Activated T-helper 1 cell treated with anti-CD3 and anti-CD28 coated beads, Interleukin-2, amount 50 U/mL, for 16 hours (primary cell): ENCODE measurements at regions not wholly inside any gene's neighbourhood (a gene's known extent, or its start where the extent isn't known, plus 50 kb on each side); places are given as distances from the start of the nearest gene placed in this dataset.

Experiments
- DNase-seq, 2 donors: peaks; one replicate each; pipeline ENCODE4 v3.0.0-alpha.2; 2020; ENCODE audit warnings: low read depth in 1 of 2, low spot score in 1 of 2

- DNase-seq = no peak
Measured at GRCh38 chr12:127657036-127657435, 609.9 kb upstream of the TMEM132C start.

GRCh38 chr12:127660961-127661360 lies 606.0 kb upstream of the TMEM132C start:
- DNase-seq = no peak

GRCh38 chr12:127663716-127664115 lies 603.3 kb upstream of the TMEM132C start:
- DNase-seq = no peak

GRCh38 chr12:127664901-127665300 lies 602.1 kb upstream of the TMEM132C start:
- no peak for DNase-seq

- no peak for DNase-seq
Measured at GRCh38 chr12:127667131-127667685, 599.8 kb upstream of the TMEM132C start.

- DNase-seq = no peak
Measured at GRCh38 chr12:127670294-127670693, 596.7 kb upstream of the TMEM132C start.

GRCh38 chr12:127670796-127671195 lies 596.2 kb upstream of the TMEM132C start:
- DNase-seq = no peak

GRCh38 chr12:127675936-127676335 lies 591.0 kb upstream of the TMEM132C start:
- DNase-seq = no peak

GRCh38 chr12:127677537-127678131 lies 589.3 kb upstream of the TMEM132C start:
- DNase-seq = no peak

GRCh38 chr12:127678945-127679344 lies 588.0 kb upstream of the TMEM132C start:
- DNase-seq = no peak

GRCh38 chr12:127680516-127680915 lies 586.5 kb upstream of the TMEM132C start:
- DNase-seq = no peak

GRCh38 chr12:127681151-127681754 lies 585.7 kb upstream of the TMEM132C start:
- DNase-seq = no peak

- DNase-seq = no peak
Measured at GRCh38 chr12:127685491-127685890, 581.5 kb upstream of the TMEM132C start.

- DNase-seq = no peak
Measured at GRCh38 chr12:127685931-127686330, 581.0 kb upstream of the TMEM132C start.

- no peak for DNase-seq
Measured at GRCh38 chr12:127687181-127687580, 579.8 kb upstream of the TMEM132C start.

- no peak for DNase-seq
Measured at GRCh38 chr12:127688906-127689428, 578.0 kb upstream of the TMEM132C start.

- no peak for DNase-seq
Measured at GRCh38 chr12:127690161-127690560, 576.8 kb upstream of the TMEM132C start.

- DNase-seq = no peak
Measured at GRCh38 chr12:127696963-127697362, 570.0 kb upstream of the TMEM132C start.

GRCh38 chr12:127703026-127703425 lies 563.9 kb upstream of the TMEM132C start:
- DNase-seq = no peak

- DNase-seq = no peak
Measured at GRCh38 chr12:127711108-127711507, 555.9 kb upstream of the TMEM132C start.

- DNase-seq = no peak
Measured at GRCh38 chr12:127712561-127712960, 554.4 kb upstream of the TMEM132C start.

- DNase-seq = no peak
Measured at GRCh38 chr12:127716166-127716565, 550.8 kb upstream of the TMEM132C start.

GRCh38 chr12:127717278-127717677 lies 549.7 kb upstream of the TMEM132C start:
- DNase-seq = no peak
